Muscle layer of duodenum (tissue), 2 donors: ENCODE measurements at regions not wholly inside any gene's neighbourhood (a gene's known extent, or its start where the extent isn't known, plus 50 kb on each side); places are given as distances from the start of the nearest gene placed in this dataset.
"Not testable (repeated sequence)": the region's sequence is repeated elsewhere in the genome, so short reads cannot be mapped to it uniquely, and the experiment has no call there.

Experiments used
- H3K27ac ChIP-seq: one replicate; pipeline ENCODE4 v1.7.0; 2013; ENCODE audit warnings: mild to moderate bottlenecking, low read length
- H3K27me3 ChIP-seq: one replicate; pipeline ENCODE4 v1.7.0; 2013; ENCODE audit warnings: low read depth, mild to moderate bottlenecking, control low read depth, low read length
- H3K36me3 ChIP-seq, 2 donors: one replicate each; pipeline ENCODE4 v1.7.0; 2013; ENCODE audit warnings: low read length in 2 of 2, control low read depth in 1 of 2, mild to moderate bottlenecking in 1 of 2; ENCODE audit not compliant: insufficient read depth in 2 of 2, control insufficient read depth in 1 of 2
- H3K4me1 ChIP-seq, 2 donors: one replicate each; pipeline ENCODE4 v1.7.0; 2013; ENCODE audit warnings: low read length in 2 of 2, mild to moderate bottlenecking in 2 of 2, control low read depth in 1 of 2, moderate library complexity in 1 of 2; ENCODE audit not compliant: insufficient read depth in 2 of 2, control insufficient read depth in 1 of 2
- H3K4me3 ChIP-seq, 2 donors: one replicate each; pipeline ENCODE4 v1.7.0; 2013; ENCODE audit warnings: low read length in 2 of 2, low read depth in 1 of 2, mild to moderate bottlenecking in 1 of 2
- H3K9me3 ChIP-seq, 2 donors: one replicate each; pipeline ENCODE4 v1.7.0; 2013; ENCODE audit warnings: low read length in 2 of 2, control low read depth in 1 of 2, mild to moderate bottlenecking in 1 of 2; ENCODE audit not compliant: control insufficient read depth in 1 of 2
- donor health status: healthy.

DNA sequence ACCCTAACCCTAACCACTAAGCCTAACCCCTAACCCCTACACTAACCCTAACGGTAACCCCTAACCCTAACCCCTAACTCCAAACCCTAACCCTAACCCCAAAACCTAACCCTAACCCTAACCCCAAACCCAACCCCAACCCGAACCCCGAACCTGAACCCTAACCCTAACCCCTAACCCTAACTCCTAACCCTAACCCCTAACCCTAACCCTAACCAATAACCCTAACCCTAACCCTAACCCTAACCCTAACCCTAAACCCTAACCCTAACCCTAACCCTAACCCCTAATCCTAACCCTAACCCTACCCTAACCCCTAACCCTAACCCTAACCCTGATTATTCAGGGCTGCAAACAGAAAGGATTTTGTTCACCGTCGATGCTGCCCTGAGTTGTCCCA is 144.6 kb upstream of the DUSP22 start:
- H3K36me3 ChIP-seq, H3K27ac ChIP-seq, H3K4me3 ChIP-seq, H3K9me3 ChIP-seq, H3K4me1 ChIP-seq, H3K27me3 ChIP-seq: not testable (repeated sequence)

DNA sequence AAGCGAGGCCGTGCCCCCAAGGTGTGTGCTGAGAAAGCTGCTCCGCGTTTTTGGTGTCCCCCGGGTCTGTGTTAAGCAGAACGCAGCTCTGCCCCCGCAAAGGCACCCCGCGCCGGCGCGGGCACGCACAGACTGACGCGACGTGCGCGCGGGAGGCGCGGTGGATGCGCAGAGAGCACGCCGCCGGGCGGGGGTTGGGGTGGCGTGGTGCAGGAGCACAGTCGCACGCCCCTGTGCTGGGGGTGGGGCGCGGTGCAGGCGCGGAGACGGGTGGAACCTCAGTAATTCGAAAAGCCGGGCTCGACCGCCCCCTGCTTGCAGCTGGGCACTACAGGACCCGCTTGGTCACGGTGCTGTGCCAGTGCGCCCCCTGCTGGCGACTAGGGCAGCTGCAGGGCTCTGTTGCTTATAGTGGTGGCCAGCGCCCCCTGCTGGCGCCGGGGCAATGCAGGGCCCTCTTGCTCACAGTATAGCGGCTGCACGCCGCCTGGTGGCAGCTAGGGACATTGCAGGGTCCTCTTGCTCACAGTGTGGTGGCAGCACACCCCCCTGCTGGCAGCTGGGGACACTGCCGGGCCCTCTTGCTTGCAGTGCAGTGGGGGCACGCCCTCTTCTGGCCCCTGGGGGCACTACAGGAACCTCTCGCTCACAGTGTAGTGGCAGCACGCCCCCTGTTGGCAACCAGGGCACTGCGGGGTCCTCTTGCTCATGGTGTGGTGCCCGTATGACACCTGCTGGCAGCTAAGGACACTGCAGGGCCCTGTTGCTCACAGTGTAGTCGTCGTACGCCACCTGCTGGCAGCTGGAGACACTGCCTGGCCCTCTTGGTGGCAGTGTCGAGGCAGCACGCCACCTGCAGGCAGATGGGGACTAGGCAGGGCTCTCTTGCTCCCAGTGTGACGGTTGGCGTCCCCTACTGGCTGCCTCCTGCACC is 144.0 kb upstream of the DUSP22 start:
- H3K27ac ChIP-seq, H3K4me1 ChIP-seq, H3K36me3 ChIP-seq, H3K4me3 ChIP-seq, H3K9me3 ChIP-seq, H3K27me3 ChIP-seq: not testable (repeated sequence)

DNA sequence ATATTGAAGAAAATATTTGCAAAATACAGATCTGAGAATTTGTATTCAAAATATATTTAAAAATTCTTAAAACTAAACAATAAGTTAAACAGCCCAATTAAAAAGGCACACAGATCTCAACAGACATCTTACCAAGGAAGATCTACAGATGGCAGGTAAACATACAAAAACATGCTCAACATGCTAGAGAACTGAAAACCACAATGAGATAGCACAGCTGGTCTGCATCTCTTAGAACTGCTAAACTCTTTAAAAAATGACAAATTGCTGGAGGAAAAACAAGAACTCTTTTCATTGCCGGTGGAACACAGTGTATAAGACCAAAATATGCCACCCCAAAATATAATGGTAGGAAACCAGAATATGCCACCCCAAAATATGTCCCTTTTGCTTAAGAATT is 142.1 kb upstream of the DUSP22 start:
- not testable (repeated sequence) for H3K4me1 ChIP-seq, H3K4me3 ChIP-seq, H3K27me3 ChIP-seq, H3K9me3 ChIP-seq, H3K36me3 ChIP-seq, H3K27ac ChIP-seq

DNA sequence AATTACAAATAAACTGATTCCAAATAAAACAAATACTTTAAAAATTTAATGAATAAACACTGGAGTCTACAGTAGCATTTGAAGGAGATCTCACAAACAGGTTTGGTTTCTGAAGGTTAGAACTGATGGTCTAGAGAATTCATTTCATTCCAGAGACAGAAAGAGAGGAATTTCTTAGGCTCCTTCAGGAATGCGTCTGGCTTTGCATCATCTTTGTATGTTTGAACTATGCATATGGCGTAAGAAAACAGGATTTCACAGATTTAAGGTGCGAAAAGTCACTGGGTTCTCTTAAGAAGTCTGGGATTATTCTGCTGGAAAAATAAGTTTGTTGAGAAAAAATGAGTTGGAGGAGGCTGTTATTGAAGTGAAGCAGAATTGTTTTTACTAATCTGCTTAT is 139.9 kb upstream of the DUSP22 start:
- not testable (repeated sequence) for H3K36me3 ChIP-seq, H3K27ac ChIP-seq, H3K27me3 ChIP-seq

DNA sequence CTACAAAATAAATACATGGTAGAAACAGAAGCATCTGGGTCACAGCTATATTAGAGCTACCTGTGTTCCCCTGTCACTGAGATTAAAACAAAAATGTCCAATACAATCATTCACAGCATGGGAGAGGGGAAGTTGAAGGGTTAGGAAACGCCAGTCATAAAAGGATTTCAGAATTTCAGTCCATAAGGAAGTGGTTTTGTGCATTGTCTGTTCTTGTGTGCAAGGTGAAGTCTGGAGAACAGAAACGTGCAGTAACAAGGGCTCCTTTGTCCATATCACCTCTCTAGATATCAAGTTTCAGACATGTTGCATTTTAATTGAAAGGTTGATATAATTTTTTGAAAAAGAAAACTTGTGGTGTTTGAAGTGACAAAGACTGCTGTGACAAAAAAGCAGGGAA is 139.3 kb upstream of the DUSP22 start:
- not testable (repeated sequence) for H3K9me3 ChIP-seq, H3K4me1 ChIP-seq, H3K27me3 ChIP-seq, H3K4me3 ChIP-seq, H3K27ac ChIP-seq, H3K36me3 ChIP-seq

More for the DNA sequence above, 139.9 kb upstream of the DUSP22 start:
- H3K9me3 ChIP-seq, H3K4me1 ChIP-seq, H3K4me3 ChIP-seq: not testable (repeated sequence)

DNA sequence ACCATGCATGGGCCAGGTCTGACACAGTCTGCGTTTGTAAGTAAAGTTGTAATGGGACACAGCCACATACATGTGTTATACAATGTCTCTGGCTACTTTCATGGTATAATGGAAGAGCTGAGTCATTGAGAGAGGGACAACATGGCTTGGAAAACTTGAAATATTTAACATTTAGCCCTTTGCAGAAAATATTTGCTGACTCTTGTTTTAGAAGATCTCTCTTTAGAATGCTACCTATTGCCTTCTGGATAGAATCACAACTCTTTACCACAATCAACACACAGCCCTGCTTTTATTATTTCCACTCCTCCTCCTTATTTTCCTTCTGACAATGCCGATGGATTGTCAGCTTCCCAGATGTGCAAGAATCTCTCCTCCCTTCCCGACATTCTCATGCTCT is 138.4 kb upstream of the DUSP22 start:
- not testable (repeated sequence) for H3K9me3 ChIP-seq, H3K27me3 ChIP-seq, H3K27ac ChIP-seq, H3K4me3 ChIP-seq, H3K4me1 ChIP-seq, H3K36me3 ChIP-seq

DNA sequence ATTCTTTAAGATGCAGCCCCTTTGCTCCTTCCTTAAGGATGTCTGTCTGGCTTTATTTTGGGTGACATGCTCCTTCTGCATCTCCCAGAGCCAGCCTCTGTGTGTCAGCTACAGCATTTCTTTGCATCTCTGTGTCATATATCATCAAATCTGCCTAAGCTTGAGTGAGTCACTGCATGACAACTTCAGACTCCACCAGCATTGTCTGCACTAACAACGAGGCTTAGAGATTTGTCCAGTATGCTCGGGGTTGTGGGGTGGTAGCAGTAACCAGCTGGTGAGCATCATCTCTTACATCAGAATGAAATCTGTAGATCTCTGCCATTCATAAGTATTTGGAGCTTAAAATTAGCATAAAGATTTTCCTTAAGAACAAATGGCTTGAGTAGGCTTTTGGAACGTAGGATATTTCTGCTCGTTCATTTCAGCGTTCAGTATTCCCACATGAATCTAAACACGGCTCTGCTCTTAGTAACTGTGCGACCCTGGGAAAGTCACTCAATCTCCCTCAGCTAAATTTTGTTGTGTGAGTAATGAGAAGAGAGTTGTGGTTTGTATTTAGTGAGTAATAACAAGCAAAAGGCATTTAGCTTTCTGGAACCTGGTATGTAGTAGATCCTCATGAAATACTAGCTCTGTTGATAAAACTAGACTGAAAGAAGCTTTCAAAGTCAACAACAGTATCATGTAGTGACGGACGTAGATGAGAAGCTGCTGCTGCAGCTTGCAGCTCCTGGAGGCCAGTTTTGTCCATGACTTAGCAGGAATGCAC is 137.8 kb upstream of the DUSP22 start:
- not testable (repeated sequence) for H3K4me1 ChIP-seq, H3K4me3 ChIP-seq, H3K36me3 ChIP-seq, H3K9me3 ChIP-seq, H3K27me3 ChIP-seq, H3K27ac ChIP-seq

DNA sequence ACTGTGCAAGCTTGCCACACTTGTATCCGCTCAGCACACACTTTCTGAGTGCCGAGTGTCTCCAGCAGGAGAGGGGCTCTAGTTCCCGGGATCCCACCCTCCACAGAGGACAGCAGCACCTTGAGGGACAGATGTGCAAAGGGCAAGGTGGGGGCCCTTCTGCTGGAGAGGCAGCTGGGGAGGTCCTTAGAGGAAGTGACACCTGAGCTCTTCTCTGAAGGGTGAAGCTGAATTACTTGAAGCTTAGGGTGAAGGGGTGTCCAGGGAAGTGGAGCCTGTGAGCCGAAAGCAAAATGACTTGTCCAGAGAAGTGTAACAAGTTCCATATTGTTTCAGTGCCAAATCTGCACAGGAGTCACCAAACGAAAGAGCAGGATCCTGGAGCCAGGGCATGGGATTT is 136.3 kb upstream of the DUSP22 start:
- H3K27me3 ChIP-seq, result no peaks in the 10 kb centered on the region
- no peak overlapping the region for H3K4me3 ChIP-seq
- H3K27ac ChIP-seq, result no peak overlapping the region
- no peaks in the 10 kb centered on the region for H3K4me1 ChIP-seq
- no peaks in the 10 kb centered on the region for H3K36me3 ChIP-seq
- H3K9me3 ChIP-seq, result no peaks in the 10 kb centered on the region

DNA sequence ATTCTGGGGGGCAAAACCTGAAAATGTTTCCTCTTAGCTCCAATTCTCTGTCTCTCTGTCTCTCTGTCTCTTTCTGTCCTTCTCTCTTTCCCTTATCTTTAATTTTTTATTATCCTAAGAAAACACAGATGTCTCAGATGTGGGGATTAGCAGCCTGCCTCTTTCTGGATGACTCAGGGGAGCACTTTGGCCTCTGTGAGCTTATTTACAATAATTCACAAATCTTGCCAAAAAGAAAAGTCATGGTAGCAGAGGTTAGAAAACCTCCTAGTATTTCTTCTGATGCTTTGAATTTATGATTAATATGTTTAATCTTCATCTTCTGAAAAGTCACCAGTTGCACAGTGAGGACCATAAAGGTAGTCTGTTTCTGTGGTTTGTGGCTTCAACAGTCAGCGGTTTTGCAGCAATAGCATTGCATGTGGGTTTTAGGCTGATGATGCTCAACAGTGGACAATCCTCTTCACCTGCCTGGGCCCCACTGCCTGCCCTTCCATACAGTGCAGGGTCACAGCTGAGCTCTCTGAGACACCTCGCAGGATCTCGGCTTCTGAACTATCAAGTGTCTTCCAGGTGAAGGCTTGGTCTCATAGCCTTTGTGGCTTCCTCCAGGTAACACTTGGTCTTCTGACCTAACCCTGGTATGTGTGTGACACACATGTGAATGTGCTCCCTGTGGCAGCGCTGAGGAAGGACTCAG is 135.7 kb upstream of the DUSP22 start:
- not testable (repeated sequence) for H3K9me3 ChIP-seq, H3K4me1 ChIP-seq, H3K27me3 ChIP-seq, H3K27ac ChIP-seq, H3K4me3 ChIP-seq, H3K36me3 ChIP-seq

DNA sequence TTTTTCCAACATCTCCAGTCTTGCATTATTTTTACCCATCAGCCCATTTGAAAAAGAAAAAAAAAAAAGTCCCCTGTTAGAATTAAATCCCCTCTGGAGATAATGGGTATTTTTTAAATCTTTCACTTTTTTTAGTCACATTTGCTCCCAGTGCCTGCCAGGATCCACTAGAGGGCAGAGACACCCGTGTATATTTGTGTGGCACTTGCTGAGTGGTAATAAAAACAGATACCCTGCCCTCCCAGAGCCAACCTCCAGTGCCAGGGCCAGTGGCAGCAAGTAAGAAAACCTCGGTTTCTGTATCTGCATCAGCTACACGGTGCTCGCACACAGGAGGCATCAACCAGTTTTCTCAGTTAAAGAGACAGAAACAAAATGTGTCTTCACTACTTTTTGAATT is 135.1 kb upstream of the DUSP22 start:
- H3K9me3 ChIP-seq, H3K27me3 ChIP-seq, H3K4me1 ChIP-seq, H3K27ac ChIP-seq, H3K4me3 ChIP-seq, H3K36me3 ChIP-seq: not testable (repeated sequence)

DNA sequence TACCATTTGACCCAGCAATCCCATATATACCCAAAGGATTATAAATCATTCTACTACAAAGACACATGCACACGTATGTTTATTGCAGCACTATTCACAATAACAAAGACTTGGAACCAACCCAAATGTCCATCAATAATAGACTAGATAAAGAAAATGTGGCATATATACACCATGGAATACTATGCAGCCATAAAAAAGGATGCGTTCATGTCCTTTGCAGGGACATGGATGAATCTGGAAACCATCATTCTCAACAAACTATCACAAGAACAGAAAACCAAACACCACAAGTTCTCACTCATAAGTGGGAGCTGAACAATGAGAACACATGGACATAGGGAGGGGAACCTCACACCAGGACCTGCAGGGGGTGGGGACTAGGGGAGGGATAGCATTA is 130.6 kb upstream of the DUSP22 start:
- H3K4me3 ChIP-seq, H3K4me1 ChIP-seq, H3K27ac ChIP-seq, H3K36me3 ChIP-seq, H3K9me3 ChIP-seq, H3K27me3 ChIP-seq: not testable (repeated sequence)
